OCI-LY7 (cell line): ENCODE measurements at regions not wholly inside any gene's neighbourhood (a gene's known extent, or its start where the extent isn't known, plus 50 kb on each side); places are given as distances from the start of the nearest gene placed in this dataset.

Experiments used
- BruUV-seq: library from RNA; stranded (reverse); fragments of 400-500 nt; replicated peaks from 2 replicates; lab custom pipeline; 2021; lab: Mats Ljungman, UMichigan
- CTCF ChIA-PET: fragments of 300-600 bp; sonication (Branson Sonifier 250); formaldehyde crosslinking; loops from one replicate; lab custom pipeline; 2022; ENCODE audit warnings: antibody characterized with exemption; ENCODE audit not compliant: unreplicated experiment; lab: Charles Lee
- POLR2A ChIA-PET: fragments of 300-600 bp; sonication (Branson Sonifier 250); formaldehyde crosslinking; loops from one replicate; lab custom pipeline; 2022; ENCODE audit warnings: antibody characterized with exemption; lab: Charles Lee
- DNase-seq: peaks from one replicate; pipeline ENCODE4 v3.0.0-alpha.2; 2015; ENCODE audit warnings: low spot score
- H2AFZ ChIP-seq: fragments of 200-600 bp; sonication (generic), shearing (Covaris generic); 2 replicates; pipeline ENCODE4 v1.6.1; 2014; ENCODE audit warnings: mild to moderate bottlenecking, antibody characterized with exemption, low read length, moderate library complexity
- H3K27ac ChIP-seq: fragments of 200-600 bp; sonication (generic); 2 replicates; pipeline ENCODE4 v1.5.1; 2014; ENCODE audit warnings: mixed run types, low read depth, mild to moderate bottlenecking, moderate library complexity, low read length, inconsistent platforms; ENCODE audit not compliant: poor library complexity, severe bottlenecking
- H3K36me3 ChIP-seq: fragments of 200-600 bp; sonication (generic); 2 replicates; pipeline ENCODE4 v1.6.1; 2014; ENCODE audit warnings: mild to moderate bottlenecking, antibody characterized with exemption, low read length, moderate library complexity, mixed read lengths; ENCODE audit not compliant: insufficient read depth
- H3K4me1 ChIP-seq: fragments of 200-600 bp; sonication (generic); 2 replicates; pipeline ENCODE4 v1.5.1; 2014; ENCODE audit warnings: mild to moderate bottlenecking, low read length; ENCODE audit not compliant: insufficient read depth, poor library complexity, severe bottlenecking
- H3K4me2 ChIP-seq: fragments of 200-600 bp; sonication (generic); 2 replicates; pipeline ENCODE4 v1.6.1; 2014; ENCODE audit warnings: mild to moderate bottlenecking, low read length
- H3K4me3 ChIP-seq: fragments of 200-600 bp; sonication (generic); 2 replicates; pipeline ENCODE4 v1.5.1; 2014; ENCODE audit warnings: mild to moderate bottlenecking, low read depth, low read length; ENCODE audit not compliant: poor library complexity, severe bottlenecking
- H3K79me2 ChIP-seq: fragments of 200-600 bp; sonication (generic); 2 replicates; pipeline ENCODE4 v1.6.1; 2016; ENCODE audit warnings: low read depth, mild to moderate bottlenecking, low read length, moderate library complexity, mixed read lengths; ENCODE audit not compliant: insufficient read depth
- H3K9me2 ChIP-seq: fragments of 200-600 bp; sonication (generic); 2 replicates; pipeline ENCODE4 v1.6.1; 2016; ENCODE audit warnings: mild to moderate bottlenecking, low read length, mixed read lengths; ENCODE audit not compliant: insufficient read depth
- H3K9me3 ChIP-seq: fragments of 200-600 bp; sonication (generic); 2 replicates; pipeline ENCODE4 v1.6.1; 2014; ENCODE audit warnings: mild to moderate bottlenecking, mixed run types, low read length, mixed read lengths
- H4K20me1 ChIP-seq: fragments of 200-600 bp; sonication (generic); 2 replicates; pipeline ENCODE4 v1.6.1; 2014; ENCODE audit warnings: mild to moderate bottlenecking, antibody characterized with exemption, low read length, moderate library complexity, mixed read lengths; ENCODE audit not compliant: insufficient read depth
- CTCF ChIP-seq: fragments of 200-600 bp; sonication (generic); conservative IDR thresholded peaks from 2 replicates; pipeline ENCODE4 v1.5.1; 2014; ENCODE audit warnings: mild to moderate bottlenecking, antibody characterized with exemption, low read length, moderate library complexity, mixed read lengths
- EZH2phosphoT487 ChIP-seq: fragments of 200-600 bp; sonication (generic); IDR thresholded peaks from 2 replicates; pipeline ENCODE4 v1.6.1; 2018; ENCODE audit warnings: low read depth, borderline replicate concordance, mild to moderate bottlenecking, mixed run types, antibody characterized with exemption, low read length, moderate library complexity, mixed read lengths
- intact Hi-C: fragments of 100-400 bp; cut with micrococcal nuclease; formaldehyde crosslinking; loops from one replicate; pipeline ENCODE4 v1.10.0; 2022; ENCODE audit not compliant: unreplicated experiment

DNA sequence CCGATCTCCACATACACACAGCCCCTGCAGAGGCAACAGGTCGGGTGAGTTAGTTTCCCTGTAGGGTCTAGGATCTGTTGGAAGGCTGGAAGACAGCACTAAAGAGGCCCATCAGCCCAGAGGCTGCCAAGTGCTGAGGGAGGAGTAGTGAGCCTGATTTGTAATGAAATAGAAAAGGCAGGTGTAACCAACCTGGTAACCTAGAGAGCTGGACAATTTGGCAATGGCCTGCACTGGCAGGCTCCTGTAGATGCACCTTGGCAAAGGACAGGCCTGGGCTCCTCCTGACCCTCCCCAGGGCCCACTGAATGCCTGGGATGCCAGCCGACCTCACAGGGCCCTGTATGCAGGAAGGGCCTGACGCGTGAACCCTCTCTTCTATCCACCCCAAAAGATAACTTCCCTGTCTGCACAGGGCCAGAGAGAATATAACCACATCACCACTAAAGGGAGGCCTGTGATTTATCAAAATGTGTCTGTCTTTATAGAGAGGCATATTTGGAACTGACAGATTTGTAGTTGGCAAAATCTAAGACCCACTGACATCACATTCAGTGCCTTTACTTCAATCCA, 225.1 kb upstream of the CHRNA7 start:
- Histone ChIP-seq H3K36me3 (no peaks in the 10 kb centered on the region), H3K4me1 (no peaks in the 10 kb centered on the region), H4K20me1 (no peaks in the 10 kb centered on the region), H2AFZ (no peak overlapping the region), H3K27ac (no peak overlapping the region), H3K9me2 (no peaks in the 10 kb centered on the region), H3K9me3 (no peaks in the 10 kb centered on the region), H3K4me2 (no peak overlapping the region), H3K4me3 (no peak overlapping the region), H3K79me2 (no peaks in the 10 kb centered on the region)
- no TSS peak for BruUV-seq
- no peak for TF ChIP-seq CTCF
- no peak for TF ChIP-seq EZH2phosphoT487
- no peak for DNase-seq
- intact Hi-C loops: no loop called here
- ChIA-PET CTCF (no interaction called here), POLR2A (no interaction called here)

DNA sequence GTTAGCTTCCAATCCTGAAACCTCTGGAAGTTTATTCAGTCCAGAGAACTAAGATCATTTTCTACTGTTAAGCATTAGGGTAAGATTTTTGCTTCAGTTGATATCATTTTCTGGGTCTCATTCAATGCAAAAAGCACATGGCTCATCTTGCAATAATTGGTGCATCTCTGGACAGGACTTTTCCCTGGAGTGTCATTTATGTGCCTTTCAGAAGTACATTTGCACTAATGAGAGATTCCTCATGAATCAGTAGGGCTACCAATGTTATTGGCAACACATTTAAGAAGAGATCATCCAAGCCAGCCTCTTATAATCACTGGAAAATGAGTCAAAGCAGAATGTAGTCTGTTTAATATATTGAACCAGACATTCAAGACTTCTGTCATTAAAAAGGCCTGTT, 224.2 kb upstream of the CHRNA7 start:
- H3K4me1 ChIP-seq: no peaks in the 10 kb centered on the region
- no peak for DNase-seq
- ChIA-PET CTCF (no interaction called here), POLR2A (no interaction called here)
- no peaks in the 10 kb centered on the region for H3K9me3 ChIP-seq
- no peak for TF ChIP-seq EZH2phosphoT487
- no peak for TF ChIP-seq CTCF
- H3K4me3 ChIP-seq: no peak overlapping the region
- intact Hi-C loops: no loop called here
- H3K79me2 ChIP-seq: no peaks in the 10 kb centered on the region
- H2AFZ ChIP-seq: no peak overlapping the region
- no peak overlapping the region for H3K4me2 ChIP-seq
- no peaks in the 10 kb centered on the region for H3K36me3 ChIP-seq
- H3K27ac ChIP-seq: no peak overlapping the region
- BruUV-seq: no TSS peak
- H3K9me2 ChIP-seq: no peaks in the 10 kb centered on the region
- H4K20me1 ChIP-seq: no peaks in the 10 kb centered on the region

GRCh38 chr15:31811641-31812040, 218.7 kb upstream of the CHRNA7 start:
- Histone ChIP-seq H2AFZ (no peak overlapping the region), H3K4me3 (no peak overlapping the region), H3K79me2 (no peaks in the 10 kb centered on the region), H3K36me3 (no peaks in the 10 kb centered on the region), H3K9me2 (no peaks in the 10 kb centered on the region), H3K27ac (no peak overlapping the region), H3K4me2 (no peak overlapping the region), H4K20me1 (no peaks in the 10 kb centered on the region), H3K9me3 (no peaks in the 10 kb centered on the region), H3K4me1 (no peaks in the 10 kb centered on the region)
- no peak for TF ChIP-seq EZH2phosphoT487
- no peak for TF ChIP-seq CTCF
- ChIA-PET POLR2A (interaction anchor here (0.6 kb wide), 1 partner anchor 1761 kb away, joined by 3 read pairs; no protein-coding TSS in a partner anchor), CTCF (no interaction called here)
- BruUV-seq: no TSS peak
- intact Hi-C loops: no loop called here
- DNase-seq: no peak
